ENCODE measurements at regions not wholly inside any gene's neighbourhood (a gene's known extent, or its start where the extent isn't known, plus 50 kb on each side); places are given as distances from the start of the nearest gene placed in this dataset.
"Not testable (repeated sequence)": the region's sequence is repeated elsewhere in the genome, so short reads cannot be mapped to it uniquely, and the experiment has no call there.

DNA sequence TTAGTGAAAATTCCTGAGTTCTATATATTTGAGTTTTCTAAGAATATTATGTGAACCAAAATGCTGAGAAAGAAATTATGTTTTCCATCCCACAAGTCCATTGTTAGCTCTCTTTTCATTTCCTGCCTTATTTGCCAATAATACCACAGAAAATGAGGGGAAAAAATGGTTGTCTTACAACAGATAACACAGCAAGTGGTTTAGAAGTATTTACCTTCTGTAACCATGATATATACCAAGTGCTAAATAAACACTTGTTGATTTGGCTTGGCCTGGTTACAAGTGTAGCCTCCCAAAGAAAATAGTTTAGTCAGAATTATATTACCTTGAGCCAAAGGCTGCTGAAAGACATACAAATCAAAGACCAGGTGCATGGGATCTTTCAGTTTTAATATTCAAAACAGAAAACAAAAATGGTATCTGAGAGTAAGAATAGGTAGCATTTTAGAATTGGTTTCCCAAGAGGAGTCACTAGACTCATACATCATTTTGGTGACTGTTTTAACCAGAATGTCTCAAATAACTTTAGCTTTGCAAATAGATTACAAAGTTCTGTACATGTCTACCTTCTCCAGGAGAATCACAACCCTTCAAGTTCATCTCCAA lies 439.8 kb upstream of the DYNLRB2 start:
- TF ChIP-seq POLR2AphosphoS5 (IDR thresholded peaks at IDR 0.05) (no peak), EP300 (IDR thresholded peaks at IDR 0.05) (no peak), POLR2A (IDR thresholded peaks at IDR 0.05) (no peak)
- TF ChIP-seq, protein P1, sequence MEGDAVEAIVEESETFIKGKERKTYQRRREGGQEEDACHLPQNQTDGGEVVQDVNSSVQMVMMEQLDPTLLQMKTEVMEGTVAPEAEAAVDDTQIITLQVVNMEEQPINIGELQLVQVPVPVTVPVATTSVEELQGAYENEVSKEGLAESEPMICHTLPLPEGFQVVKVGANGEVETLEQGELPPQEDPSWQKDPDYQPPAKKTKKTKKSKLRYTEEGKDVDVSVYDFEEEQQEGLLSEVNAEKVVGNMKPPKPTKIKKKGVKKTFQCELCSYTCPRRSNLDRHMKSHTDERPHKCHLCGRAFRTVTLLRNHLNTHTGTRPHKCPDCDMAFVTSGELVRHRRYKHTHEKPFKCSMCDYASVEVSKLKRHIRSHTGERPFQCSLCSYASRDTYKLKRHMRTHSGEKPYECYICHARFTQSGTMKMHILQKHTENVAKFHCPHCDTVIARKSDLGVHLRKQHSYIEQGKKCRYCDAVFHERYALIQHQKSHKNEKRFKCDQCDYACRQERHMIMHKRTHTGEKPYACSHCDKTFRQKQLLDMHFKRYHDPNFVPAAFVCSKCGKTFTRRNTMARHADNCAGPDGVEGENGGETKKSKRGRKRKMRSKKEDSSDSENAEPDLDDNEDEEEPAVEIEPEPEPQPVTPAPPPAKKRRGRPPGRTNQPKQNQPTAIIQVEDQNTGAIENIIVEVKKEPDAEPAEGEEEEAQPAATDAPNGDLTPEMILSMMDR (IDR thresholded peaks at IDR 0.05), result no peak
- intact Hi-C loops (cut with DNase I; ENCODE audit: low total_unique reads), result no loop called here
- DNase-seq, result no peak

DNA sequence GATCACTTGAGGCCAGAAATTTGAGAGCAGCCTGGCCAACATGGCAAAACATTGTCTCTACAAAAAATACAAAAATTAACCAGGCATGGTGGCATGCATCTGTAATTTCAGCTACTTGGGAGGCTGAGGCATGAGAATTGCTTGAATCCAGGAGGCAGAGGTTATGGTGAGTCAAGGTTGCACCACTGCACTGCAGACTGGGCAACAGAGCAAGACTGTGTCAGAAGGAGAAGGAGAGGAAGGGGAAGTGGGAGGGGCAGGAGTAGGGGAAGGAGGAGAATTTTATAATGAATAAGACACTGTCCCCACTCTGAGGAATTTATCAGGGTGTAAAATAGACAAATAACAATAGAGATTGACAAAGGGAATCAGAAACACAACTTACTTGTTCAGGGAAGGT lies 440.6 kb upstream of the DYNLRB2 start:
- Histone ChIP-seq H3K36me3 (no peaks in the 10 kb centered on the region), H3K4me1 (no peaks in the 10 kb centered on the region), H3K4me3 (no peak overlapping the region), H3K27me3 (no peaks in the 10 kb centered on the region), H3K9me3 (peaks cover 0 to 20% (median 8%) of the 10 kb centered on the region in 4 donors), H3K27ac (no peak overlapping the region)
- TF ChIP-seq POLR2A (IDR thresholded peaks at IDR 0.05) (no peak), POLR2AphosphoS5 (IDR thresholded peaks at IDR 0.05) (no peak), EP300 (IDR thresholded peaks at IDR 0.05) (no peak)
- TF ChIP-seq, protein P1 (IDR thresholded peaks at IDR 0.05), result no peak
- no peak for DNase-seq
- intact Hi-C loops (cut with DNase I; ENCODE audit: low total_unique reads), result no loop called here

More for the DNA sequence above, 439.8 kb upstream of the DYNLRB2 start:
- H3K4me3 ChIP-seq, result no peak overlapping the region
- H3K4me1 ChIP-seq, result no peaks in the 10 kb centered on the region
- peaks cover 0 to 20% (median 8%) of the 10 kb centered on the region in 4 donors for H3K9me3 ChIP-seq
- H3K27me3 ChIP-seq, result no peaks in the 10 kb centered on the region
- no peaks in the 10 kb centered on the region for H3K36me3 ChIP-seq
- H3K27ac ChIP-seq, result no peak overlapping the region

DNA sequence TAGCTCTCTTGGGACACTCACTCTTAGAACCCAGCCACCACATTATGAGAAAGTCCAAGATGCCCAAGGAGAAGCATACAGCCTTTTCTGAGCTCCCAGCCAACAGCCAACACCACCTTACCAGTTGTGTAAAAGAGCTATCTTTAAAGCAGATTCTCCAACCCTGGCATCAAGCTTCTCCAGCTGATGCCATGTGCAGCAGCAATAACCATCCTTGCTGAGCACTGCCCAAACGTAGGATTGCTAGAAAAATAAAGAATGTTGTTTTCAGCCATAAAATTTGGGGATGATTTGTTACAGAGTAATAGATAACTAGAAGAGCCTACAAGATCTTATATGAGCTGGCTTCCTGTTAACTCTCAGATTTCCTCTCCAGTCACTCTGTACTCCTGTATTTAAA lies 443.7 kb upstream of the DYNLRB2 start:
- Histone ChIP-seq H3K9me3 (peaks cover 0 to 20% (median 8%) of the 10 kb centered on the region in 4 donors), H3K36me3 (no peaks in the 10 kb centered on the region), H3K27ac (no peak overlapping the region), H3K4me3 (no peak overlapping the region), H3K4me1 (no peaks in the 10 kb centered on the region), H3K27me3 (no peaks in the 10 kb centered on the region)
- no peak for TF ChIP-seq POLR2A (IDR thresholded peaks at IDR 0.05)
- TF ChIP-seq EP300 (IDR thresholded peaks at IDR 0.05), result no peak
- no peak for TF ChIP-seq POLR2AphosphoS5 (IDR thresholded peaks at IDR 0.05)
- TF ChIP-seq, protein P1 (IDR thresholded peaks at IDR 0.05), result no peak
- 71 to 85% (median 76%) methylated on average over 1 of the region's 1 CpG for WGBS, 5 donors
- no peak for DNase-seq
- intact Hi-C loops (cut with DNase I; ENCODE audit: low total_unique reads), result no loop called here

DNA sequence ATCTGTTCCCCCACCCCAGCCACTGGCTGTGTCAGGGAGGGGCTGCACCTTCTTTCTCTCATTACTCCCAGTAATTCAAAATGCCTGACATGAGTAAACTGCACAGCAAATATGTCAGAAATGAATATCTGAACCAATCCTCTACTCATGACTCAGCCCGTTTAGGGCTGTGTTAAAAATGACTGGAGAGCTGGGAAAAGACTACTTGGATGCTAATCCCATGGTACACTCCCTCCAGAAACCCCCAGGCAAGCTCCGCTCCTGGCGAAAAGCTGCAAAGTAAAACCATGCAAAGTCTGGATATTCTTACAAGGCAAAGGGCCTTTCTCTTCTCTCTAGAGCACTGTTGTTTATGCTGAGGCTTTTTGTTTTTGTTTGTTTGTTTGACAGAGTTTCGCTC lies 448.1 kb upstream of the DYNLRB2 start:
- no peak for DNase-seq

DNA sequence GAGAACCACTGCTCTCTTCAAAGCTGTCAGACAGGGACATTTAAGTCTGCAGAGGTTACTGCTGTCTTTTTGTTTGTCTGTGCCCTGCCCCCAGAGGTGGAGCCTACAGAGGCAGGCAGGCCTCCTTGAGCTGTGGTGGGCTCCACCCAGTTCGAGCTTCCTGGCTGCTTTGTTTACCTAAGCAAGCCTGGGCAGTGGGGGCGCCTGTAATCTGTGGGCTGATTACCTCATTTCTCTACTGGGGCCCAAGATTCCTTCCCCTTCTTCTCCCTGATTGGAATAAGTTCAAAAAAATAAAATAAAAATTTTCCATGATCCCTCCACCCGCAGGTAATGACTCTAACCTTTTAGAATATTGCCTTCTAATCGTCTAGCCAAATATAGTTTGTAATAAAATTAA lies 449.3 kb upstream of the DYNLRB2 start:
- WGBS, 5 donors, result 19 to 34% (median 30%) methylated on average over 4 of the region's 4 CpGs
- H3K27ac ChIP-seq; H3K36me3 ChIP-seq; H3K27me3 ChIP-seq; H3K9me3 ChIP-seq; intact Hi-C loops (cut with DNase I; ENCODE audit: low total_unique reads); H3K4me1 ChIP-seq; H3K4me3 ChIP-seq: not testable (repeated sequence)
- peak in 1 of 2 donors; percentile 64 for DNase-seq

More for the DNA sequence above, 448.1 kb upstream of the DYNLRB2 start:
- Histone ChIP-seq H3K9me3 (peaks cover 0 to 11% (median 8%) of the 10 kb centered on the region in 4 donors), H3K4me3 (no peak overlapping the region), H3K27ac (no peak overlapping the region), H3K36me3 (no peaks in the 10 kb centered on the region), H3K27me3 (no peaks in the 10 kb centered on the region), H3K4me1 (no peaks in the 10 kb centered on the region)
- 75 to 85% (median 82%) methylated on average over 4 of the region's 4 CpGs for WGBS, 5 donors
- intact Hi-C loops (cut with DNase I; ENCODE audit: low total_unique reads), result no loop called here
- no peak for TF ChIP-seq POLR2A (IDR thresholded peaks at IDR 0.05)
- TF ChIP-seq, protein P1 (IDR thresholded peaks at IDR 0.05), result no peak
- TF ChIP-seq EP300 (IDR thresholded peaks at IDR 0.05), result no peak
- no peak for TF ChIP-seq POLR2AphosphoS5 (IDR thresholded peaks at IDR 0.05)
